NCI-H748 treated with DMSO at 0.1 percent for 48 hours (cell line): ENCODE measurements at regions not wholly inside any gene's neighbourhood (a gene's known extent, or its start where the extent isn't known, plus 50 kb on each side); places are given as distances from the start of the nearest gene placed in this dataset.

ENCODE experiments used
- DNase-seq: peaks from one replicate; lab custom pipeline; 2025; lab: John Stamatoyannopoulos, UW

DNA sequence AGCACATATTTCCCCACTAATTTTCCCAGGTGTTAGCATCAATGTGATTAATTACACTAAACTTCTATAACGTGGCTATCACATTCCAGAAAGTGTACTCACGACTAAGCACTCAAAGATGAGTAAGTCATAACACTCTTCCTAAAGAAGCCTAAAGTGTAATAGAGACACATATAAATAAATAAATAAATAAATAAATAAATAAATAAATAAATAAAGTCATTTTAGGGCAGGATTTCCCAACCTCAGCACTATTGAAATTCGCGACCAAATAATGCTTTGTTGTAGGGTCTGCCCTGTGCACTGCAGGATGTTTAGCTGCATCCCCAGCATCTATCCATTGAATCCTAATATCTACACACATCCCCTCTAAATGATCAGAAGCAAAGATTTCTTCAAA lies 390.9 kb downstream of the CDH7 start:
- no peak for DNase-seq

DNA sequence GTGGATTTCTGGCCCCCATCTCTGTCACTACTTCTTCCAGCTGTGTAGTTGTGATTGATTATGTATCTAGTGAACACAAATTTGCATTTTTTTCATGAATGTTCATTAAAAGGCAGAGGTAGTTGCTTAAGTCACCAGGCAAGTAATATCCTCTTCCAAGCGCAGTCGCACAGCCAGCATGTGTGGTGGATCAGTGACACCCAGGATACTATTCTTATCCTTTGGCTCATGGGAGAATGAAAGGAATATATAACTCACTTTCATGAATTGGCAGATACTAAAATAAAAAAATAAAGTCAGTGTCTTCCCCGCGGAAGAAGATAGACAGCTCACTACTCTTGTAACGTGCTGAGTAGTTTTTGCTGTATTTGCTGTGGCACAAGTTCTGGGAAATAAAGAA lies 387.8 kb downstream of the CDH7 start:
- DNase-seq = no peak

DNA sequence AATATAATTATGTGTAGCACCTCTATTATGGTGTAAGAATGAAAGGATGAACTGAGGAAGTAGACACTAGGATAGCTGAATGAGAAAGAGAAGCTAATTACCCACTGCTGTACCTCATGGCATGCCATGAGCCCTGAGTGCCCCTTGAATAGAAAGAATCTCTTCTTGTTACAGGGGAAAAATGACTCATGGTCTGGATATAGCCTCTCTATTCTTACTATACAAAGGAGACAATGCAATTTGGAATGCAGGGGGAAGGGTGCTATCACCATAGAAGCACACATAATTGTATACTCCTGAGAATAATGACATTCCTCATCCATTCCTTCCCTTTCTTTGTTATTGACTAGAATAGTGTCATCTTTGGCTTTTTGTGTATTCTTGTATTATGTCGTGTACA lies 385.2 kb downstream of the CDH7 start:
- DNase-seq = peak; percentile 41

DNA sequence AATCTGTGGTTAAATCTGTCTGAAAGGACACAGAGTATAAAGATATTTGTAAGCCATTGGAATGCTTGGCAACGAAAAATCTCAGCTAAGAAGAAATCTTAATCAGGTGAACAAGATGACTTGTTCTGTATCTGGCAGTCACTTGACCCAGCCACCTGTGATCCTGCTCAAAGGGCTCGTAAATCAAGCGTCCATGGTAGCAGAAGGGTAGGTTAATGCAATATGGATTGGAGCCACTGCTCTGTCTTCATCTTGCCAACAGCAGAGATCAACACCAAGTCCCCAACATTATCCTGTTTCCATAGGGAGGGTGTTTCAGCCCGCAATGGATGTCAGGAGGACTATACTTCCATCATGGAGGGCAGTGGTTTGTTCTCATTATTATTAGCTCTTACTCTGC lies 378.4 kb downstream of the CDH7 start:
- DNase-seq = no peak

DNA sequence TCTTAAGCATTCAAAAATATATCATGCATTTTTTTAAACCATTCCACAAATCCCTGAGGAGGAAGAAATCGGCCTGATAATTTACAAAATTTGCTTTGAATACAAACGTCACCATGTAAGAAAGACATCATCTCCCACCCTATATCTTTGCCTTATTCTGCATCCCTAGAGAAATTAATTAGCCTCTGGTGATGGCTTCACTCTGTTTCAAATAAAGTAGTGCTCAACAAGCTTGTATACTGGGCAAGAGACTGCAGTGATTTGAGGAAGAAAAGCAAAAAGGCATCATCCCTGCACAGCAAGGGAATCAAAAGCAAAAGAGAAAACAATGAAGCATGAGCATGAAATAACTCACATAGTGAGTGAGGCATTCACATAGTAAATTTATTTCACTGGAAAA lies 375.5 kb downstream of the CDH7 start:
- DNase-seq = no peak

DNA sequence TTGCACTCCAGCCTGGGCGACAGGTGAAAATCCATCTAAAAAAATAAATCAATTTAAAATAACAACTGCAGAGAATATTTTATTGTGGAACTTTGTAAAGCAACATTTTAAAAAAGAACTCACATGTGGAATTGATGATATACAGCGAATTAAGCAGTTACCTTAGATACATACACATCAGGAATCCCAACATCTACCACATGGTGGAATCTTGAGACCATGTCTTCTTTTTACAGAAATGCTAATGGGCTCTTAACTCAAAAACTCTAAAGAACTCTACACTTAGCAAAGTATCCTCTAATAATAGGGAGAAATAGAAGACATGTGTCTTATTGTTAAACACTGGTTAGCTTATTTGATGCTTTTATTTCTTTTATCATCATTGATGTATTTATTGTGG lies 373.6 kb downstream of the CDH7 start:
- DNase-seq = no peak

DNA sequence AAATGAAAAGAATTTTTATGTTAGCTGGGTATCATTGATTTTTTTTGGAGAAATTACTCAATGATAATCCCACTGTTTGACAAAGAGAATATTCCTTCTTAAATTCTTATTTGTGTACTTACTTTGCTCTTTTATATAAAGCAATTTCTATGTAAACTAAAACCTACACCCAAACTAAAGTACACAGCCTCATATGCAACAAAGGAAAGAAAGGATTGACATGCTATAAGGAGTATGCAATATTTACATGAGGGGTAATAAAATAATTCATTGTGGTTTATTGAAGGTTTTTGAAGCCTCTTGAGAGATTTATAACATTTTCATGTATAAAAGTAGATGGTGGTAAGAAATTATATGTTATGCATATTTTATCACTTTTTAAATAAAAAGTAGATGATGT lies 368.5 kb downstream of the CDH7 start:
- no peak for DNase-seq

DNA sequence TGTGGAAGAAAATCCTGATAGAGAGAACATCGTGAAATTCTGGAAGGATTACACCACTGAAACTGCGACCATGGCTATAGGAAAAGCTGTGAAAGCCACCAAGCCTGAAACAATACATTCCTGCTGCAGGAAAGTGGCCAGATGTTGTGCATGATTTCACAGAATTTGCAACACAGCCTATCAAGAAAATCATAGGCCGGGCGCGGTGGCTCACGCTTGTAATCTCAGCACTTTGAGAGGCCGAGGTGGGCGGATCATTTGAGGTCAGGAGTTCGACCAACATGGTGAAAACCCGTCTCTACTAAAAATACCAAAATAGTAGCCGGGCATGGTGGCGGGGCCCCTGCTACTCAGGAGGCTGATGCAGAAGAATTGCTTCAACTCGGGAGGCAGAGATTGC lies 360.2 kb downstream of the CDH7 start:
- no peak for DNase-seq

DNA sequence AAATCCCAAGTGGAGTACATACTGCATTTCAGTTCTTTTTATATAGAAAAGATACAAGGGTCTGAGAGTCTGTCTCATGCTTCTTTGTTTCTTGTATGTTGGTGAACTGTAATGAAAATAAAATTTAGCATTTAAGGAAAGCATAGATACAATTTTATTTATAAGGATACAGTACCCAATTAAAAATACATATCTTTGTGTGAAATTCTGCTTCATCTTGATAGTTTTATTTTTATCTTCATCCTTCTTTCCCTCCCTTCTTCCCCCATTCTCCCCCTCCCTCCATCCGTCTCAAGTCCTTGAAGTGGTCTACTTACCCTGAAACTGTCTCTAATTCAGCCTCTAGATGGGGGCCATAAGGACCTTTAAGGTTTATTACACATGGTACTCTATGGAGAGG lies 359.8 kb downstream of the CDH7 start:
- DNase-seq = no peak

DNA sequence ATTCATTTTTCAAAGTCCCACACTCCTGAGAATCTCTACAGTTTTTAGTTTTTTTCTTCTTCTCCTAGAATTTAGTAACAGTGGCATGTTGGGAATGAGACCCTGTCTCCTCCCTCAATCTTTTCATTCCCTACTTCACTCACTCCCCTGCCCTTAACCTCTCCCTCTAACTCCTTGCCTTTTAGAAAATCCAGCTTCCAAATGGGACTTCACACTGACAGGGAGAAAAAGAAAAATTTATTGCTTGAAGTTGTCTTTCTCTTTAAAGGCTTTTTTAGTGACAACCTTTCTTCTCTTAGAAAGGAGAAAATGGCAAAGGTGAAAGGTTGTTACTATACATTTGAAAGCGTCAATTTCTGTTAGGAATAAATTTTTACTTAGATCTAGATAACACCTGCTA lies 359.2 kb downstream of the CDH7 start:
- DNase-seq = no peak

DNA sequence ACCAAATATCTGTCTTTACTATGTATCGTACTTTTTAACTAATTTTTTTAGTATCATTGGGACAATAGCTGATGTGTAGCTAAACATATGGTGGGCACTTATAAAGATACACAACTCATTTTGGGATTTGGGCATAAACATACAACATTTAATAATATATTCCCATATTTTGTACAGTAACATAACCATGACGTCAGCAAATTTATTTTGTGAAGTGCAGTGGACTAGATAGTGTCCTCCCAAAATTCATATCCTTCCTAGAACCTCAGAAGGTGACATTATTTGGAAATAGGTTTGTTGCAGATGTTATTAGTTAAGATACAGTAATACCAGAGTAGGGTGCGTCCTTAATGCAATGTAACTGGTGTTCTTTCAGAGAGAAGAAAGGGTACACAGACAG lies 356.7 kb downstream of the CDH7 start:
- no peak for DNase-seq

DNA sequence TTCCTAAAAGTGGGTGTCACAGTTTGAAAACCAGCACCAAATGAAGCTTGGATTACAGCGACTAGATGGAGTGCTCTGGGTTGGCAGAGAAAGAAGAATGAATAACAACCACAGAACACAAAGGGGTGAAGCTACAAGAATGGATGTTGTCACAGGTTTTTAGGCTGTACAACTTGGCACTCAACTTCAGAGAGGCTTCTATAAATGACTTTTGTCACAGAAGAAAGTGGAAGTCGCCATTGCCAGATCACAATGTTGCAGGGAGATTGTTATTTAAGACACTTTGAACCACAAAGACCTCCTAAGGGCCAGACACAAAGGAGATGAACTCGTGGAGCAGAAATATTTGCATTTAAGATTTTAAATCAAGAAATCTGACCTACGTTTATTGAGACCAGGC lies 354.2 kb downstream of the CDH7 start:
- DNase-seq = no peak

DNA sequence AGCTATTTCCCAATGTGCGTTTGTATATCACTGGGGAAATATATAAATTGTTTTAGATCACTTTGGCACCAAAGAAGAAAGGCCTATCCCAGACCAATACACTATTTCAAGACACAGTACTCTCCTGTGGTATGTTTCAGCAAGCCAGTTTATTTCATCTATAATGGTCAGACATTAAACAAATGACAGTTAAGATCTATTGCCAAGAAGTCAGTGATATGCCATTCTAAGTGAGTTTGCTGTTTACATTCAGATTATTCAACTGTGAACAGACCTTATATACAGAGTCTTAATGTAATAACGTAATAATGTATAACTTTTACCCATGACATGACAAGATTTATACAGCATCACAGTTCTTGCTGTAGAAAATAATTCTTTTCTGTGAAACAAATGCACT lies 352.7 kb downstream of the CDH7 start:
- no peak for DNase-seq

DNA sequence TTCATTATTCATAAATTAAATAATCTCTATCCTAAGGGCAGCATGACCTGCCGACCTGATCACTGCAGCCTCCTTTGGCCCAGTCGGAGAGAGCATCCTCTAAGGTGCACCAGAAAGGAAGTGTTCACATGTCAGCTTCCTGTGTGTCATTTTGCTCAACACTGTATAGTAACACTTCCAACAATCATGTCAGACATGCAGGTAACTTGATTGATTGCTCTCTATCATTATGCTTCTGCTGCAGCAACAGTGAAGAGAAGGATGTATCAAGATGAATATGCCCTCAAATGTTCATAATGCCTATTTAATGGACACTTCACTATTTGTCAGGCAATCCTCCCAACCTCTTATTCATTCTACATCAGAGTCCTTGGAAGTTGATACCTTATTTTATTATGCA lies 332.3 kb downstream of the CDH7 start:
- DNase-seq = no peak

DNA sequence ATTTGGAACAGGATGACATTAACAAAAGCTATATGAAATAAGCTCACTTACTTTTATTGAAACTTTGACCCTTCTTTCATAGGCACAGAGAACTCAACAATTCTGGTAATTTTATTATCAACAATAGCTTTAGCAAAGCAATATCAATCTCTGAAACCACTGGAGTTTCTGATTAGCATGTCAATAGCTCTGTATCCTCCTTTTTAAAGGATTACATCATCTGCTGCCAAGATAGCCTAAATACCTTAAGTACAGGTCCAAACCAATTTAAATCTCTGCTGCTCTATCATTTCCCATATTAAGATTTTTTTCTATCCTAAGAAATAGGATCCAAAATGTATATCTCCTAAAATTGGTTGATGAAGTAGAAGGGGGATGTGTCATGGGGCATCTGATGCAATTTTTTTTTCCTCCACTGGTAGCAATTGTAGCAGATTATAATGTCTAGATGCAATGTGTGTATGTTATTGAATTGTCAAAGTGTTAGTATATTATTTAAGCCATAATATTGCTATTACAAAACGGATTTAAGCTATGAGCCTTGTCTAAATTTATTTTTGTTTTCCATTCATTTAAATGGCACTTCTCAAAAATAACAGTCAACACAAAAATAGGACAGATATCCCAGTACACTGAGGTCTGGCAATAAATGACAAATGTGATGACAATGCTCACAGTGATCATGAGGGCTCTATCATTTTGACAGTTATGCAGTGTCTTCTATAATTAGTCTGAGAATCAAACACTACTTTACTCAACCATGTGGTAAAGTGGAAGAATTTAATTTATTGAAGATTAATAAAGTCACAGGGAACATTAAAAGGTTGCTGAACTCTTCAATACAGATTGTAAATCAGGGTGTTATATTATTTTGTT lies 328.4 kb downstream of the CDH7 start:
- DNase-seq = no peak

DNA sequence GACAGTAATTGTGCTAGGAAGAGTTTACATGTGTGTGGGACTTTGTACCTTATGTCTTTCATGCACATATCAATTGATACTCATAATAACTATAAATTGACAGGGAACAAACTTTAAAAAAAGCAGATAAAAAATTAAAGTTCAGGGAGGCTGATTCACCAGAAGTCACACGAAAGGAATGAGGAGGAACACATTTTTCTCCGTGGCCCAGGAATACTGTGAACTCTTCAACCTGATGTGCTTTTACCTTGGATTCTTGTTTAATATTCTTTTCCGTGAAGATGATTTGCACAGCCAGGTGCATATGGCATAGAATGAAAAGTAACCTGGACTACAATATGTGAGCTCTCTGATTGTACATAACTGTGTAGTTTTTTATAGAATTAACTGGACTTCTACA lies 326.3 kb downstream of the CDH7 start:
- DNase-seq = no peak

DNA sequence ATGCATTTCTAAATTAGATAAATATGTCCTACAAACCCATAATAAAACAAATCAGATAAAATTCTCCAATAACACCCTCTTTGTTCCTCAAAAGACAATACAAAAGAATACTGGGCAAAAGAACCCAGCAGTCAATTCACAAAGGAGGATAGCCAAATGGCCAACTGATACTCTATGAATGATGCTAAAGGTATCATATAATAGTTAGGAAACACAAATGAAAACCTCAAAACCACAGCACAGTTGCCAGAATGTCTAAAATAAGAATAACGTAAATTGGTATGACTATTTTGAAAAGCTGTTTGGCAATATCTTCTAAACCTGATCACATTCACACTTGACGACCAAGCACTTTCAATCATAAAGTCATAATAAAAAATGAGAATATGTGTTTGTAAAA lies 315.4 kb downstream of the CDH7 start:
- no peak for DNase-seq

DNA sequence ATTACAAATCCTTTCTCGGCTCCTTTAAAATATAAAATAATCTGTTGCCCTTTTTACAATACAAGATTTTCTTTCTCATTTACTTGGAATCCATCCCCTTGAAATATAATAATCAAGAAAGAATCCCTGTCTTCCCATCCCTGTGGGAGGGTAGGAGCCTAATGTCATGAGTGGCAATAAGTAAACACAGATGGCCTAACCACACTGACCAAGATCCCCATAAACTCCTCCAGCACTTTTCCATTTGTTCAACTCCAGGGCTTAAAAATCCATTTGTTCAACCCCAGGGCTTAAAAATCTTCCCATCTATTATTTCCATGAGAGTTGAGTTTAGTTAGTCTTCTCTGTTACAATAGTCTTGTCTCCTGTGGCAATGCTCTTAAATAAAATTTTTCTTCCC lies 297.6 kb downstream of the CDH7 start:
- no peak for DNase-seq

DNA sequence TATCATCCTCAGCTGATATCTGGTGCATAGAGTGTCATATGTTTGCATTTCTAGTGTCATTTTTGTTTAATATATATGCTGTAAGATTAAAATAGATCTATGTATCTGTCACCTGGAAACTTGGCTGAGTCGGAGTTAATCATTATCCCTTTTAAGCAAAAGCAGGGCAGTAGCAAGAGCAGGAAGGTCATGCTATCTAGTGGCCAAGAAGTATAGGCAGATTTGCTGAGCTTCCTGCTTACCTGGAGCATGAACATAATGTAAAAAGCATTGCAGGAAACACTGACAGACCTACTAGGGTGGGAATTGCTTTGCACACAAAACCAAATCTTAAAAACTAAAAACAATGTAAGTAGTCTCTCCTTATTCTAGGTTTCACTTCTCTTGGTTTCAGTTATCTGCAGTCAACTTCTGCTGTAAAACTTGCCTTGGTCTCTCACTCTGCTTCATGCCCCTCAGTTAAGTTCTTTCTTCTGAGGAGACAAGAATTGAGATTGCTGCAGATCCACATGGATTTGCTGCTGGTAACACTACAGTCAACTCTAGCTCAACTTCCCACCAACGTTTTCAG lies 295.3 kb downstream of the CDH7 start:
- no peak for DNase-seq

DNA sequence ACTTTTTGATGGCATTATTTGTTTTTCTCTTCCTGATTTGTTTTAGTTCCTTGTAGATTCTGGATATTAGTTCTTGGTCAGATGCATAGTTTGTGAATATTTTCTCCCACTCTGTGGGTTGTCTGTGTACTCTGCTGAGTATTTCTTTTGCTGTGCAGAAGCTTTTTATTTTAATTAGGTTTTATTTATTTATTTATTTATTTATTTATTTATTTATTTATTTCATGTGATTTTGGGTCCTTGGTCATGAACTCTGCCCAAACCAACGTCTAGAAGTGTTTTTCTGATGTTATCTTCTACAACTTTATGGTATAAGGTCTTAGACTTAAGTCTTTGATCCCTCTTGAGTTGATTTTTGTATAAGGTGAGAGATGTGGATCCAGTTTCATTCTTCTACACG lies 292.2 kb downstream of the CDH7 start:
- DNase-seq = no peak

DNA sequence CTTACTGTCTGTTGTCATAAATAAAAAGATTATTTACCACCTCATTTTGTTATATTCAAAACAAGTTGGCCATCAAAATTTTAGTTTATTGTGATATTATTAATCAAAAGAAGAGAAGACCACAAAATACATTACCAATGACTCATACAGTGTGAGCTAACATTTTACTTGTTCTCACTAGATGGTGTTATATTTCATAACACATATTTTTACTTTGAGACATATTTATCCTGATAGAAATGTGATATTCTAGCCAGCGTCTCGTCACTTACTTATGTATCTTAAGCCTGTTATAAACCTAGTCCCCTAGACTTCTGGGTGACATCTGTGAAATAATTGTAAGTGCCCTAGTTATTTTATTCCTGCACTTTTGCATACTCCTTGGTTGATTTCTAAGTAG lies 263.2 kb downstream of the CDH7 start:
- DNase-seq = no peak

DNA sequence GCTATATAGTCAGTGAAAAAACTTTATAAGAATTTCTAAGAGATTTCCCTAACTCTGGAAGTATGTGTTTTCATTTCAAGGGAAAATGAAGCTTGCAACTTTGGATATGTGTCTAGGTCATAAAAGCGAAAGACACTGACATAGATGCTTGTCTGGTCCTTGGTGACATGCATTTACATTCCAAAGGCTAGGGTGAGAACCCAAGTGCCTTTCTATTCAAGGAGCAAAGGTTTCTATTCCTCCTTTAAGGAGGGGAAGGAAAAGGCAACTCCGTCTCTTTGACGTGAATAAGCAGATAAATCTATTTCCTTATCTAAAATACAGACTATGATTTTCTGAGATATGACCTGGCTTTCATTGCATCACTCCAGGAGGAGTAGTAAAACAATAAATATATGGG lies 261.1 kb downstream of the CDH7 start:
- no peak for DNase-seq

DNA sequence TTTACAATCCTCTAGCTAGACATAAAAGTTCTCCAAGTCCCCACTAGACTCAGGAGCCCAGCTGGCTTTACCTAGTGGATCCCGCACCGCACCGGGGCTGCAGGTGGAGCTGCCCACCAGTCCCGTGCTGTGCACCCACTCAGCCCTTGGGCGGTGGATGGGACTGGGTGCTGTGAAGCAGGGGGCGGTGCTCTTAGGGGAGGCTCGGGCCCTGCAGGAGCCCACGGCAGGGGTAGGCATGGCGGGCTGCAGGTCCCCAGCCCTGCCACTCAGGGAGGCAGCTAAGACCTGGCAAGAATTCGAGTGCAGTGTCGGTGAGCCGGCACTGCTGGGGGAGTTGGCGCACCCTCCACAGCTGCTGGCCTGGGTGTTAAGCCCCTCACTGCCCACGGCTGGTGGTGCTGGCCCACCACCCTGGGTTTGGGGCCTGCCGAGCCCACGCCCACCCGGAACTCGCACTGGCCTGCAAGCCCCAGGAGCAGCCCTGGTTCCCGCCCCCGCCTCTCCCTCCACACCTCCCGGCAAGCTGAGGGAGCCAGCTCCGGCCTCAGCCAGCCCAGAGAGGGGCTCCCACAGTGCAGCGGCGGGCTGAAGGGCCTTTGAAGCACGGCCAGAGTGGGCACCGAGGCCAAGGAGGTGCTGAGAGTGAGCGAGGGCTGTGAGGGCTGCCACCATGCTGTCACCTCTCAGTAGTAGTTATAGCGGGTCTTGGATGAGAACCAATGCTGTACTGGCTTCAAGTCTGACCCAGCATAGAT lies 255.2 kb downstream of the CDH7 start:
- DNase-seq = no peak
